Urinary bladder (tissue), 3 donors: ENCODE measurements at regions not wholly inside any gene's neighbourhood (a gene's known extent, or its start where the extent isn't known, plus 50 kb on each side); places are given as distances from the start of the nearest gene placed in this dataset.

Source experiments
- DNase-seq: peaks from one replicate; pipeline ENCODE4 v3.0.0-alpha.2; 2015; ENCODE audit errors: extremely low spot score
- H3K27ac ChIP-seq: one replicate; pipeline ENCODE4 v1.5.1; 2013; ENCODE audit warnings: low read depth, mild to moderate bottlenecking, moderate library complexity
- H3K36me3 ChIP-seq: one replicate; pipeline ENCODE4 v1.6.1; 2013; ENCODE audit warnings: mild to moderate bottlenecking, moderate library complexity; ENCODE audit not compliant: insufficient read depth
- H3K4me1 ChIP-seq: one replicate; pipeline ENCODE4 v1.6.1; 2013; ENCODE audit warnings: mild to moderate bottlenecking, moderate library complexity; ENCODE audit not compliant: insufficient read depth
- H3K4me3 ChIP-seq: one replicate; pipeline ENCODE4 v1.5.1; 2013; ENCODE audit warnings: low read depth, low read length
- WGBS: extraction: QIAGEN DNeasy Blood & Tissue Kit; methylation state at CpG from one replicate; pipeline ENCODE4 v1.1.7; 2013; 5-methylcytosine and 5-hydroxymethylcytosine counted together
- donor health status: healthy with polysubstance abuse.
- donor health status: healthy.

- no peak for DNase-seq
- no peaks in the 10 kb centered on the region for H3K36me3 ChIP-seq
- no peak overlapping the region for H3K27ac ChIP-seq
- no peak overlapping the region for H3K4me3 ChIP-seq
- no peaks in the 10 kb centered on the region for H3K4me1 ChIP-seq
Measured at GRCh38 chr7:117960351-117960750, 87.1 kb upstream of the CTTNBP2 start.

- no peak for DNase-seq
- no peaks in the 10 kb centered on the region for H3K4me1 ChIP-seq
- H3K27ac ChIP-seq, result no peak overlapping the region
- WGBS, result 63% methylated on average over 4 of the region's 4 CpGs
- H3K36me3 ChIP-seq, result no peaks in the 10 kb centered on the region
- H3K4me3 ChIP-seq, result no peak overlapping the region
Measured at GRCh38 chr7:117961235-117961634, 88.0 kb upstream of the CTTNBP2 start.

GRCh38 chr7:117962366-117962994 is 89.2 kb upstream of the CTTNBP2 start:
- H3K27ac ChIP-seq, result no peak overlapping the region
- H3K4me3 ChIP-seq, result no peak overlapping the region
- DNase-seq, result no peak
- no peaks in the 10 kb centered on the region for H3K4me1 ChIP-seq
- no peaks in the 10 kb centered on the region for H3K36me3 ChIP-seq
- WGBS, result 66% methylated on average over 5 of the region's 5 CpGs

GRCh38 chr7:117963264-117964197 is 90.3 kb upstream of the CTTNBP2 start:
- Histone ChIP-seq H3K27ac (peak overlapping the region; percentile 23), H3K36me3 (no peaks in the 10 kb centered on the region), H3K4me3 (no peak overlapping the region), H3K4me1 (no peaks in the 10 kb centered on the region)
- no peak for DNase-seq
- WGBS, result 45% methylated on average over 2 of the region's 2 CpGs

- H3K36me3 ChIP-seq, result no peaks in the 10 kb centered on the region
- H3K27ac ChIP-seq, result no peak overlapping the region
- no peak overlapping the region for H3K4me3 ChIP-seq
- WGBS, result 91% methylated on average over 2 of the region's 2 CpGs
- no peak for DNase-seq
- H3K4me1 ChIP-seq, result no peaks in the 10 kb centered on the region
Measured at GRCh38 chr7:117970801-117971200, 97.6 kb upstream of the CTTNBP2 start.

GRCh38 chr7:117971556-117972244 is 98.5 kb upstream of the CTTNBP2 start:
- no peak overlapping the region for H3K4me3 ChIP-seq
- no peak for DNase-seq
- 86% methylated on average over 11 of the region's 11 CpGs for WGBS
- H3K27ac ChIP-seq, result no peak overlapping the region
- H3K4me1 ChIP-seq, result no peaks in the 10 kb centered on the region
- H3K36me3 ChIP-seq, result no peaks in the 10 kb centered on the region

GRCh38 chr7:117972606-117973005 is 99.4 kb upstream of the CTTNBP2 start:
- WGBS, result 46% methylated on average over 4 of the region's 4 CpGs
- H3K4me1 ChIP-seq, result no peaks in the 10 kb centered on the region
- no peaks in the 10 kb centered on the region for H3K36me3 ChIP-seq
- no peak for DNase-seq
- no peak overlapping the region for H3K27ac ChIP-seq
- H3K4me3 ChIP-seq, result no peak overlapping the region

- H3K36me3 ChIP-seq, result no peaks in the 10 kb centered on the region
- H3K4me1 ChIP-seq, result no peaks in the 10 kb centered on the region
- DNase-seq, result no peak
- no peak overlapping the region for H3K4me3 ChIP-seq
- 92% methylated on average over 5 of the region's 5 CpGs for WGBS
- H3K27ac ChIP-seq, result no peak overlapping the region
Measured at GRCh38 chr7:117973975-117974374, 100.7 kb upstream of the CTTNBP2 start.

- no peaks in the 10 kb centered on the region for H3K4me1 ChIP-seq
- no peaks in the 10 kb centered on the region for H3K36me3 ChIP-seq
- H3K4me3 ChIP-seq, result no peak overlapping the region
- H3K27ac ChIP-seq, result no peak overlapping the region
- DNase-seq, result no peak
- WGBS, result 44% methylated on average over 2 of the region's 2 CpGs
Measured at GRCh38 chr7:117974891-117975290, 101.7 kb upstream of the CTTNBP2 start.

- no peak for DNase-seq
- Histone ChIP-seq H3K27ac (no peak overlapping the region), H3K4me1 (no peaks in the 10 kb centered on the region), H3K4me3 (no peak overlapping the region), H3K36me3 (no peaks in the 10 kb centered on the region)
- WGBS, result 55% methylated on average over 1 of the region's 1 CpG
Measured at GRCh38 chr7:117975476-117975875, 102.2 kb upstream of the CTTNBP2 start.

GRCh38 chr7:117979954-117980497 is 106.8 kb upstream of the CTTNBP2 start:
- no peak overlapping the region for H3K27ac ChIP-seq
- DNase-seq, result no peak
- WGBS, result 85% methylated on average over 4 of the region's 4 CpGs
- no peak overlapping the region for H3K4me3 ChIP-seq
- no peaks in the 10 kb centered on the region for H3K4me1 ChIP-seq
- no peaks in the 10 kb centered on the region for H3K36me3 ChIP-seq

- no peak overlapping the region for H3K27ac ChIP-seq
- no peak for DNase-seq
- no peaks in the 10 kb centered on the region for H3K36me3 ChIP-seq
- 34% methylated on average over 11 of the region's 11 CpGs for WGBS
- no peaks in the 10 kb centered on the region for H3K4me1 ChIP-seq
- H3K4me3 ChIP-seq, result no peak overlapping the region
Measured at GRCh38 chr7:117982071-117983055, 109.1 kb upstream of the CTTNBP2 start.
